GM13977 (cell line): ENCODE measurements at regions not wholly inside any gene's neighbourhood (a gene's known extent, or its start where the extent isn't known, plus 50 kb on each side); places are given as distances from the start of the nearest gene placed in this dataset.

ENCODE experiments used
- DNase-seq: peaks from one replicate; pipeline ENCODE4 v3.0.0; 2012; ENCODE audit warnings: low spot score
- in situ Hi-C: fragments of 300-500 bp; cut with MboI; formaldehyde crosslinking; loops from one replicate; pipeline ENCODE4 v1.12.0; 2022; ENCODE audit warnings: low sequenced_read_pairs, low pct_unique_long_range_greater_than_20kb, mixed read lengths, inconsistent platforms; ENCODE audit not compliant: unreplicated experiment
- TF ChIP-seq, protein P1 (sequence below): IDR thresholded peaks from 2 replicates; pipeline ENCODE4 v1.5.1; 2012; ENCODE audit warnings: mild to moderate bottlenecking, control low read depth; ENCODE audit not compliant: insufficient read depth; ENCODE audit errors: extremely low read depth, missing control alignments

DNA sequence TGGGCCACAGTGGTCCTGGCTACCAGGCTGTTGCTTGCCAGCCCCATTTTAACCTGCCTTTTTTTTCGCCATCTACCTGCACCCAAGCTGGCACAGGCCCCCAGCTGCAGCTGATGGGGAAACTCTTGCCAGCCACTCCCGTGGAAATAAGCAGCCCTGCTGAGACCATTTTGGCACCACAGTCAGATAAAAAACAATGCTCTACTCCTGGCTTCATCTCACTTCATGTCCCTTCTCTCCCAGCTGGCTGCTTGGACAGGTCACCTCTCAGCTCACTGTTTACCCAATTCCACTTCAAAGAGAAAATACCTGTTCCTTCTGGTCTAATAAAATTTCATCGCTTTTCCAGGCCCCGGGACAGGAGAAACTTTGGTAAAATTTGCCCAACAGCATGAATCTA is 322.6 kb upstream of the SLC30A5 start:
- in situ Hi-C loops = no loop called here

DNA sequence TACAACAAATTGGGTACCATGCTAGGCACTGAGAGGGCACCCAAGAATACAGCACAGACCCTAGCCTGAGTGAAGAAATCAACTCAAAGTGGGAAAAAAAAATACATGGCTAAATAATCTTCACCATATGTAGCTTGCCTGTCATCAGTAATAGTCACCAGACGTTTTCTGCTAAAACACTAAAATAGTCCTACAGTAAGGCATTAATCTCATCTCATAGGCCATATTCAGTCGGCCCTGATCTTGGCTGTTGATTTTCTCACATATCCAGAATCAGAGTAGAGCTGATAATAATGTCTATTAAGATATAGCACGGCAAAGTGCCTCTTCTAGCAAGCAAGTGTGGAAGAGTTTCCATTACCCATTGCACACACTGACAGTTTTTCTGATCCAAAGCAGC is 322.1 kb upstream of the SLC30A5 start:
- in situ Hi-C loops = no loop called here
- no peak for DNase-seq
- TF ChIP-seq, protein P1, sequence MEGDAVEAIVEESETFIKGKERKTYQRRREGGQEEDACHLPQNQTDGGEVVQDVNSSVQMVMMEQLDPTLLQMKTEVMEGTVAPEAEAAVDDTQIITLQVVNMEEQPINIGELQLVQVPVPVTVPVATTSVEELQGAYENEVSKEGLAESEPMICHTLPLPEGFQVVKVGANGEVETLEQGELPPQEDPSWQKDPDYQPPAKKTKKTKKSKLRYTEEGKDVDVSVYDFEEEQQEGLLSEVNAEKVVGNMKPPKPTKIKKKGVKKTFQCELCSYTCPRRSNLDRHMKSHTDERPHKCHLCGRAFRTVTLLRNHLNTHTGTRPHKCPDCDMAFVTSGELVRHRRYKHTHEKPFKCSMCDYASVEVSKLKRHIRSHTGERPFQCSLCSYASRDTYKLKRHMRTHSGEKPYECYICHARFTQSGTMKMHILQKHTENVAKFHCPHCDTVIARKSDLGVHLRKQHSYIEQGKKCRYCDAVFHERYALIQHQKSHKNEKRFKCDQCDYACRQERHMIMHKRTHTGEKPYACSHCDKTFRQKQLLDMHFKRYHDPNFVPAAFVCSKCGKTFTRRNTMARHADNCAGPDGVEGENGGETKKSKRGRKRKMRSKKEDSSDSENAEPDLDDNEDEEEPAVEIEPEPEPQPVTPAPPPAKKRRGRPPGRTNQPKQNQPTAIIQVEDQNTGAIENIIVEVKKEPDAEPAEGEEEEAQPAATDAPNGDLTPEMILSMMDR = no peak

More for the DNA sequence above, 322.6 kb upstream of the SLC30A5 start:
- TF ChIP-seq, protein P1 = no peak
- DNase-seq = no peak

DNA sequence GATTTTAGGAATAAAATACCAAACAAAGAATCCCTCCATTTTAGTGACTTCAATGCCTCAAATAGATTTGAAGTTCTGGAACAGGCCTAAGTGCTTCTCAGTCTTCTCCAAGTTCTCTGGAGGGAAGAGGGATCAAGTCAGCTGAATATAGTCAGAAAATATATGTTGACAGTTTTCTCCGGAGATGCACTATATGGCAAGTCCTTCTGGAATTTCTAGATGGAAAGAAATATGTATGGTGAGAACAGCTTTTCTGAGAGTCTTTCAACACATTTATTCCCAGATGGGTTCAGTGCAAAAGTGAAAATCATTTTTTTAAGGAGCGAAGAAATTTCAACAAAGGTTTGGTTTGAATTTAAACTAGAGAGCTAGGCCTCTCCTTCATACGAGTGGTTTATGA is 317.4 kb upstream of the SLC30A5 start:
- TF ChIP-seq, protein P1 = no peak
- DNase-seq = no peak
- in situ Hi-C loops = no loop called here

DNA sequence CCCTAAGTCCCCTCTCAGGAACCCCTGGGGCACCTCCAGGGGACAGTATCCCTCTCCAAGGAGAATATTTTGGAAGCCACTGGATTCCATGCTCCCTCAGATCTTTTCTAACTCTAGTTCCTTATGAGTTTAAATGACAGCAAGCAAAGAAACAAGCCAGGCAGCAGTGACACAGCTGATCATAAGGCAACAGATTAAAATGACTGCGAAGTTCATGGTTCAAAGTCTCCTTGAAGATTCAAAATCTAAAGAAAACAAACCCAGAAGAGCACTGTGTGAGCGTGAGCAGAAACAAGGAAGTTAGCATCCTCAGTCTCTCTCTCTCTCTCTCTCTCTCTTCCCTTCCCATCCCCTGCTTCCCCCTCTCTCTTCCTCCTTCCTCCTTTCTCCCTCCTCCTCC is 316.7 kb upstream of the SLC30A5 start:
- in situ Hi-C loops = no loop called here
- no peak for DNase-seq
- TF ChIP-seq, protein P1 = no peak

DNA sequence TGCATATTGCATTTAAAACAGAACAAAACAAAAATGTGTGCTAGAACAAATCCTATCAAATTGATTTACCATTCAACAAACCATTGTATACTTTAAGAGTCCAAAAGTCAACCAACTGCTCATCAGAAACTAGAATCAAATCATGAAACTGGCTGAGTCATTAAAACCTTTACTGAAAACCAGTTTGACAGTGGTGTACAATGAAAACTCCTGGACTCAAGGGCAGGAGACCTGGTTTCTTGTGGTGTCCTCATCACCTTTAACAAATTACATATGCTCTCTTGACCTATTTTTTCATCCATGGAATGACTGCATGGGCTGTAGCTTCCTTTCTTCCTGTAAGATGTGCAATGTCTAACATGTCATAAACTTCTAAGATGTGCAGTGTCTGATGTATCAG is 315.3 kb upstream of the SLC30A5 start:
- in situ Hi-C loops = no loop called here
- DNase-seq = peak; percentile 9
- TF ChIP-seq, protein P1 = no peak

DNA sequence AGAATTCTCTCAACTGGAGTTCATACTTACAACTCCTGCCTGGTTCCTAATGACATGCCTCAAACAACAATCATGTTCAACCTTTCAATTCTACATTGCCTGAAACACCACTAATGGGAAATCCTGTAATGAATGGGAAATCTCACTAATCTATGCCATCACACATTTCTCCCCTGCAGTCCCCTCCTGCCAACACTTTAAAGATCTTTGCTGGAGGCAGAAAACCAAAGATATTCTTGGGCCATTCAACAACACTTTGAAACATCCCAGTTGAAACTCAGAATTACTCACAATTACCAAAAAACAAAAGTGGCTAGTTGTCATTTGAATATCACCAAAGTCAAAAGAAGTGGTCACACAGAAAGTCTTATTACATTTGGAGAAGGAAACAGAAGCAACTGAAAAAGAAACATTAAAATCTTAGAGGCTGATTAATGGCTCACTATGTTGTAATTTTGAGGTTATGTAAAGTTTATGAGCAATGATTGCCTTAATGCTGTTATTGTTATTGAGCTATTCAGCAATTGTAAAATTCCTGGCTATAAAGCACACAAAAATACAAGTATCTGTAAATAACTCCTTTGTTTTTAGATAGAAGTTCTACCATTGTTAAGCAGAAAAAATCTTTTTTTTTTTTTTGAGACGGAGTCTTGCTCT is 313.4 kb upstream of the SLC30A5 start:
- peak; percentile 22 for DNase-seq
- in situ Hi-C loops = no loop called here
- TF ChIP-seq, protein P1 = no peak
